22Rv1 (cell line): ENCODE measurements at regions not wholly inside any gene's neighbourhood (a gene's known extent, or its start where the extent isn't known, plus 50 kb on each side); places are given as distances from the start of the nearest gene placed in this dataset.

Experiments used
- H3K27ac ChIP-seq: fragments of 450-650 bp; 2 replicates; pipeline ENCODE4 v1.5.1; 2017
- CTCF ChIP-seq: fragments of 450-650 bp; IDR thresholded peaks from 2 replicates; pipeline ENCODE4 v1.5.1; 2017; ENCODE audit warnings: mild to moderate bottlenecking
- ZFX ChIP-seq: fragments of 450-650 bp; IDR thresholded peaks from 2 replicates; pipeline ENCODE4 v1.6.1; 2017; ENCODE audit warnings: antibody characterized with exemption, borderline replicate concordance

GRCh38 chr5:98458004-98458403, 315.5 kb upstream of the RGMB start:
- H3K27ac ChIP-seq: no peak overlapping the region
- TF ChIP-seq CTCF: no peak
- TF ChIP-seq ZFX: no peak

GRCh38 chr5:98458726-98459125, 314.7 kb upstream of the RGMB start:
- no peak overlapping the region for H3K27ac ChIP-seq
- no peak for TF ChIP-seq CTCF
- no peak for TF ChIP-seq ZFX

- H3K27ac ChIP-seq: no peak overlapping the region
- TF ChIP-seq ZFX (no peak), CTCF (no peak)
Observed at GRCh38 chr5:98460536-98460935, 312.9 kb upstream of the RGMB start.

- H3K27ac ChIP-seq: no peak overlapping the region
- TF ChIP-seq ZFX (no peak), CTCF (no peak)
Observed at GRCh38 chr5:98461485-98461884, 312.0 kb upstream of the RGMB start.

GRCh38 chr5:98463222-98463621, 310.2 kb upstream of the RGMB start:
- TF ChIP-seq ZFX (no peak), CTCF (no peak)

GRCh38 chr5:98463676-98464075, 309.8 kb upstream of the RGMB start:
- no peak overlapping the region for H3K27ac ChIP-seq
- TF ChIP-seq CTCF (no peak), ZFX (no peak)

More at GRCh38 chr5:98463222-98463621, 310.2 kb upstream of the RGMB start:
- H3K27ac ChIP-seq: no peak overlapping the region

- no peak for TF ChIP-seq ZFX
- H3K27ac ChIP-seq: no peak overlapping the region
Observed at GRCh38 chr5:98464737-98465330, 308.6 kb upstream of the RGMB start.
